ENCODE measurements at regions not wholly inside any gene's neighbourhood (a gene's known extent, or its start where the extent isn't known, plus 50 kb on each side); places are given as distances from the start of the nearest gene placed in this dataset.

- no peak for TF ChIP-seq CTCF (IDR thresholded peaks at IDR 0.05)
- intact Hi-C loops (cut with DNase I) = no loop called here
- H3K9me3 ChIP-seq = peaks cover 0 to 5% of the 10 kb centered on the region in 2 donors
Measured at GRCh38 chr7:156543699-156544598, 96.6 kb upstream of the RNF32 start.

GRCh38 chr7:156540619-156541165 lies 99.9 kb upstream of the RNF32 start:
- no peak overlapping the region for H3K4me3 ChIP-seq
- ATAC-seq (no peak), DNase-seq (no peak)
- no peaks in the 10 kb centered on the region for H3K4me1 ChIP-seq
- TF ChIP-seq CTCF (IDR thresholded peaks at IDR 0.05) = no peak
- intact Hi-C loops (cut with DNase I) = no loop called here
- no peaks in the 10 kb centered on the region for H3K27me3 ChIP-seq
- H3K27ac ChIP-seq = no peak overlapping the region
- H3K9me3 ChIP-seq = no peaks in the 10 kb centered on the region
- H3K36me3 ChIP-seq = no peaks in the 10 kb centered on the region

More at GRCh38 chr7:156543699-156544598, 96.6 kb upstream of the RNF32 start:
- Histone ChIP-seq H3K4me3 (no peak overlapping the region), H3K27me3 (no peaks in the 10 kb centered on the region), H3K36me3 (no peaks in the 10 kb centered on the region), H3K27ac (no peak overlapping the region), H3K4me1 (no peaks in the 10 kb centered on the region)
- DNase-seq = peak in 1 of 4 donors; percentile 78
- no peak for ATAC-seq

GRCh38 chr7:156539999-156540398 lies 100.6 kb upstream of the RNF32 start:
- Histone ChIP-seq H3K36me3 (no peaks in the 10 kb centered on the region), H3K9me3 (no peaks in the 10 kb centered on the region), H3K4me1 (no peaks in the 10 kb centered on the region), H3K27ac (no peak overlapping the region), H3K4me3 (no peak overlapping the region), H3K27me3 (no peaks in the 10 kb centered on the region)
- ATAC-seq (no peak), DNase-seq (no peak)
- intact Hi-C loops (cut with DNase I) = no loop called here
- TF ChIP-seq CTCF (IDR thresholded peaks at IDR 0.05) = no peak

GRCh38 chr7:156537006-156537405 lies 103.6 kb upstream of the RNF32 start:
- no peak for ATAC-seq
- no peak for TF ChIP-seq CTCF (IDR thresholded peaks at IDR 0.05)
- H3K4me1 ChIP-seq = no peaks in the 10 kb centered on the region
- intact Hi-C loops (cut with DNase I) = no loop called here
- no peaks in the 10 kb centered on the region for H3K9me3 ChIP-seq
- H3K27ac ChIP-seq = no peak overlapping the region
- no peaks in the 10 kb centered on the region for H3K36me3 ChIP-seq
- H3K27me3 ChIP-seq = no peaks in the 10 kb centered on the region
- no peak for DNase-seq
- no peak overlapping the region for H3K4me3 ChIP-seq

GRCh38 chr7:156534925-156535324 lies 105.6 kb upstream of the RNF32 start:
- ATAC-seq = no peak
- no peak for TF ChIP-seq CTCF (IDR thresholded peaks at IDR 0.05)

More at GRCh38 chr7:156534925-156535324, 105.6 kb upstream of the RNF32 start:
- Histone ChIP-seq H3K27me3 (no peaks in the 10 kb centered on the region), H3K4me3 (no peak overlapping the region), H3K4me1 (no peaks in the 10 kb centered on the region), H3K9me3 (no peaks in the 10 kb centered on the region), H3K36me3 (no peaks in the 10 kb centered on the region), H3K27ac (no peak overlapping the region)
- DNase-seq = no peak
- intact Hi-C loops (cut with DNase I) = no loop called here

All from left lung (tissue), 4 donors.